ENCODE measurements at regions not wholly inside any gene's neighbourhood (a gene's known extent, or its start where the extent isn't known, plus 50 kb on each side); places are given as distances from the start of the nearest gene placed in this dataset.

GRCh38 chr7:29647020-29647654 lies 83.5 kb downstream of the PRR15 start:
- TF ChIP-seq CEBPB (IDR thresholded peaks at IDR 0.05; ENCODE audit: low read depth, low read length) (no peak), POLR2A (IDR thresholded peaks at IDR 0.05; ENCODE audit: low read depth, low read length) (no peak), BHLHE40 (IDR thresholded peaks at IDR 0.05; ENCODE audit: low read depth, low read length) (no peak)
- TF ChIP-seq, protein P1, sequence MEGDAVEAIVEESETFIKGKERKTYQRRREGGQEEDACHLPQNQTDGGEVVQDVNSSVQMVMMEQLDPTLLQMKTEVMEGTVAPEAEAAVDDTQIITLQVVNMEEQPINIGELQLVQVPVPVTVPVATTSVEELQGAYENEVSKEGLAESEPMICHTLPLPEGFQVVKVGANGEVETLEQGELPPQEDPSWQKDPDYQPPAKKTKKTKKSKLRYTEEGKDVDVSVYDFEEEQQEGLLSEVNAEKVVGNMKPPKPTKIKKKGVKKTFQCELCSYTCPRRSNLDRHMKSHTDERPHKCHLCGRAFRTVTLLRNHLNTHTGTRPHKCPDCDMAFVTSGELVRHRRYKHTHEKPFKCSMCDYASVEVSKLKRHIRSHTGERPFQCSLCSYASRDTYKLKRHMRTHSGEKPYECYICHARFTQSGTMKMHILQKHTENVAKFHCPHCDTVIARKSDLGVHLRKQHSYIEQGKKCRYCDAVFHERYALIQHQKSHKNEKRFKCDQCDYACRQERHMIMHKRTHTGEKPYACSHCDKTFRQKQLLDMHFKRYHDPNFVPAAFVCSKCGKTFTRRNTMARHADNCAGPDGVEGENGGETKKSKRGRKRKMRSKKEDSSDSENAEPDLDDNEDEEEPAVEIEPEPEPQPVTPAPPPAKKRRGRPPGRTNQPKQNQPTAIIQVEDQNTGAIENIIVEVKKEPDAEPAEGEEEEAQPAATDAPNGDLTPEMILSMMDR (conservative IDR thresholded peaks at IDR 0.05; ENCODE audit: low read depth, low read length), result no peak
